ENCODE measurements at regions not wholly inside any gene's neighbourhood (a gene's known extent, or its start where the extent isn't known, plus 50 kb on each side); places are given as distances from the start of the nearest gene placed in this dataset.

DNA sequence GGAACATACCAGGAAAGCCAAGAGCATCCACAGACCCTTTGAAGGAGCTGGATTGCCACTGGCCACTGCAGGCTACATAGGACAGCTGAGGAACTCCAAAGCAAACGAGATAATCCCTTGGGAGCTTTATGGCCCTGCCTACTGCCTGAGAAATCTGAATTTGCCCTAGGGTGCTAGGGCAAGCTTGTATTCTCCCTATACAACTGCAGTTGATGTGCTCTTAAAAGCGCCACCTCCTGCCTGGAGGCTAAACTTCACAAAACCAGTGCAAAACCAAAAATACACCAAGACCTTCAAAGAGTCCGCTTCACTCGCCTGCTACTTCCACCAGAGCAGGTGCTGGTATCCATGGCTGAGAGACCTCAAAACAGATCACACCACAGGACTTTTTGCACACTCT lies 99.6 kb upstream of the KRR1 start:
- no peak for TF ChIP-seq ZNF274 (IDR thresholded peaks at IDR 0.05; ENCODE audit: low read depth, low read length)

DNA sequence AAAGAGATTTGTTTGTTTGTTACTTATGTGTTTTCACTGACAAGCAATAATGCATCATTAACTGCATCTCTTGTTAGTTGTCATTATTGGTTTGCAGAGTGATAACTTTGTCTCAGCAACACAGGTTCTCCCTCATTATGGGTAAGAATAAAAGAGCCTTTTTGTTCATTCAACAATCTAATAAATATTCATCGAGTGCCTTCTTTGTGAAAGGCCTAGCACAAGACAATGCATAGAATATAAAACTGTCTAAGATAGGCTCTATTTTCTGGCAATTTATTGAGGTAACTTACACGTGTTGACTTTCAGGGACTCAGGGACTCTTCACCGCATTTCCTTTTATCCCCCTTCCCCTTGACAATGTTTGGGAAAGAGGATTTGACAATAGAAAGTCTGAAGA lies 95.5 kb upstream of the KRR1 start:
- H3K4me3 ChIP-seq (ENCODE audit: low read length): no peak overlapping the region
- no peak for TF ChIP-seq ZNF274 (IDR thresholded peaks at IDR 0.05; ENCODE audit: low read depth, low read length)

More for the DNA sequence above, 99.6 kb upstream of the KRR1 start:
- no peak overlapping the region for H3K4me3 ChIP-seq (ENCODE audit: low read length)

GRCh38 chr12:75606151-75606550 lies 94.7 kb upstream of the KRR1 start:
- H3K4me3 ChIP-seq (ENCODE audit: low read length): no peak overlapping the region
- TF ChIP-seq ZNF274 (IDR thresholded peaks at IDR 0.05; ENCODE audit: low read depth, low read length): no peak

DNA sequence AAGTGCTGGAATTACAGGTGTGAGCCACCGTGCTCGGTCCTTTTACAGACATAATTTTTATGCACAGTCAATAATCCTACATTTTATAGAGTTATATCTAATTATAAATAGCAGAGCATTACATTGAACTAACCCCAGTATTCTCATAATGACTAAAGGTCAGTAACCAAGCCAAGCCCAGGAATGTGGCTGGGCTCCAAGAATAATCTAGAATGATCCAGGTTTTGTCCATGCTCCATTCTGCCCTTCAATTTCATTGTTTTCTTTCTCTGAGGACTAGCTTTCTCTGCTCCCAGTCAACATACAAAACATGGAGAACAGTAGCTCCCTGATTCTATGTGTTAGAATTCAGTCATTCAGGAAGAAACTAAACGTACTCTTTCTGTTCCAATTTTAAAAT lies 92.1 kb upstream of the KRR1 start:
- H3K4me3 ChIP-seq (ENCODE audit: low read length): no peak overlapping the region
- TF ChIP-seq ZNF274 (IDR thresholded peaks at IDR 0.05; ENCODE audit: low read depth, low read length): no peak

DNA sequence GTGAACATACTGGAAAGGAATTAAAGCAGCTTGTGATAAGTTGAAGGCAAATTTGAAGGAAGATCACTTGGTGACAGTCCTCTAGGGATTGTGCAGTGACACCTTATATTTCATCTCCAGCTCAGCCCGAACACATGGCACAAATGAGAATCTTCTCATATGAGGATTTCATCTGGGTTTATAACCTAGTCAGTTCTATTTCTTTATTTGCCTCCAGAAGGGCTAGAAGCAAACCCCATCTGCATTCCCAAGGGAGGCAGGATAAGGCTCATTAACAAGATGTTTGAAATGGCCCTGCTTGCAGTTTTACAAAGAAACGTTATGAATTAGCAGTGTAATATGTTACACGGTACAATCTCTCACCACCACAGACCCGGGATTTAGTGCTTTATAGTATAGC lies 90.7 kb upstream of the KRR1 start:
- no peak for TF ChIP-seq ZNF274 (IDR thresholded peaks at IDR 0.05; ENCODE audit: low read depth, low read length)
- H3K4me3 ChIP-seq (ENCODE audit: low read length): no peak overlapping the region

DNA sequence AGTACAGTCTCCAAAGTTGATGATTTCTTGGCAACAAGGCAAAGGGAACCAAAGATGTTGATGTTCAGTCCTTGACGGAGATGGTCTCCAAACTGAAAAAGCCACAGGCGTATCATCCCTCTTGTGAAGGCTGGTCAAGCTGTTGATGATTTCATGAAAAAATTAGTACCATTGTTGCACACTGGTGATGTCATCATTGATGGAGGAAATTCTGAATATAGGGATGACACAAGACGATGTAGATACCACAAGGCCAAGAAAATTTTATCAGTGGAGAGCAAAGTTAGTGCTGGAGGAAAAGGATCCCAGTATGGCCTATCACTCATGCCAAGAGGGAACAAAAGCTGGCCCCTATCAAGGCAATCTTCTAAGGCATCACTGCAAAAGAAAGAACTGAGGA lies 88.7 kb upstream of the KRR1 start:
- no peak for TF ChIP-seq ZNF274 (IDR thresholded peaks at IDR 0.05; ENCODE audit: low read depth, low read length)
- H3K4me3 ChIP-seq (ENCODE audit: low read length): no peak overlapping the region

DNA sequence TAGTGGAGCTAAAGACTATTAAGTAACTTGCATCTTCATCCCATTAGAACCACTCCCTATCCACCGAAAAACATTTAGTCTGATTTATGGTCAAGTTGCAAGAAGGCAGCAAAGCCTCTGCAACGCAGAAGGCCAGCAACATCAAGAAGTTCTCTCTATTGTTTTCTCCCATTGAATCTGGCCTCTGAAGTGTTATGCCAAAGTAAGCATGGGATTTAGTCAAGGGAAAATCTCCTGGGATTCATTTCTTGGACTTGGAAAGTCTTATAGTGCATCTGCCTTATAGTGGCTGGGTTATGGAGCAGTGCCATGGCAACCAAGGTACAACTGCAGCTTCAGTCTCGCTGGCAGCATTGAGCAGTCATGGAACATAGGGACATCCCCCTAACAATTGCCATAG lies 87.7 kb upstream of the KRR1 start:
- H3K4me3 ChIP-seq (ENCODE audit: low read length): no peak overlapping the region

GRCh38 chr12:75596406-75596805 lies 85.0 kb upstream of the KRR1 start:
- no peak for TF ChIP-seq ZNF274 (IDR thresholded peaks at IDR 0.05; ENCODE audit: low read depth, low read length)
- H3K4me3 ChIP-seq (ENCODE audit: low read length): no peak overlapping the region

More for the DNA sequence above, 87.7 kb upstream of the KRR1 start:
- no peak for TF ChIP-seq ZNF274 (IDR thresholded peaks at IDR 0.05; ENCODE audit: low read depth, low read length)

DNA sequence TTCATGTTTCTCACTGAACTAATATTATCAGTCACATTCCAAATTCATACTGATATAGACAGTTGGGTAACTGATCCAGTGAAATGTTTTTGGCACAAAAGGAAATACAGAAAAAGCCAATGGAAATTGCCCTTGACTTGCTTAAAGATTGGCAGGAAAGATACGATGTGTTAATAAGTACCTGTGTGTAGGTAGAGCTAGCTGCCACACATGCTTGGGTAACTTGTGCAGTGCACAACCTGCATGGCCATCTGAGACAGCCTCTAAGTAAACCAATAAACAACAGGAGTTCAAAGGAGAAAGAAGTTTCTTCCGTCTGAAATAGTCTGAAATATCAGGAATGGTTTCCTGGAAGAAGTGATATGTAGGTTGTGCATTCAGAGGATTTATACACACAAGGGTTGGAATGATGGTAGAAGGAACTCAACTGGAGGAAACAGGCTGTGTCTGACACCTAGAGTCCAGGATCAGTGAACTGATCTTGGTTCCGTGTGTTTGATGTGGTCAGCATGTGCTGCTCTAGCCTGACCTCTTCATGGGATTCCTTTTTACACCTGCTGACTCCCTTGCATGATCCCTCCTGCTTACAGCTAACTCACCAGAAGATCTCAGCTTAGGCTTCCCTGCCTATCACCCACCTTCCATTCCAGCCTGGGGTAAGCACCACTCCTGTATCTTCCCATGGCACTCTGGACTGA lies 81.4 kb upstream of the KRR1 start:
- no peak overlapping the region for H3K4me3 ChIP-seq (ENCODE audit: low read length)
- TF ChIP-seq ZNF274 (IDR thresholded peaks at IDR 0.05; ENCODE audit: low read depth, low read length): no peak

DNA sequence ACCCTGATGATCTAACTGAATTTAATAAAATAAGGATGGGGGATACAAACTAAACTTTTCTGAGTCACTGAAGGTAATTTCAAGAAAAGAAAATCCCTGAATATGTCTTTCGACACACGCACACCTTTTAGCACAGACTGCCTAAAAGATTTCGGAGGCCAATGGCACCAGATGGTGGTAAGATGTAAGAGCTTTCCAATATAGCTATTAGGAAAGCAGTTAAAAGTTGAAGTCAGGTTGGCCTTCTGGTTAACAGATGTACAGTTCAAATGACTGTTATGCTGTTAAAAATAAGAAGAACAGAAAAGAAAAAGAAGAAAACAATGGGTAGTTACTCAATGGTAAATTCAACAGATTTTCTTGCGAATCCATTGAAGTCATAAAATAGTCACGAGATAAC lies 80.7 kb upstream of the KRR1 start:
- H3K4me3 ChIP-seq (ENCODE audit: low read length): no peak overlapping the region
- TF ChIP-seq ZNF274 (IDR thresholded peaks at IDR 0.05; ENCODE audit: low read depth, low read length): no peak

DNA sequence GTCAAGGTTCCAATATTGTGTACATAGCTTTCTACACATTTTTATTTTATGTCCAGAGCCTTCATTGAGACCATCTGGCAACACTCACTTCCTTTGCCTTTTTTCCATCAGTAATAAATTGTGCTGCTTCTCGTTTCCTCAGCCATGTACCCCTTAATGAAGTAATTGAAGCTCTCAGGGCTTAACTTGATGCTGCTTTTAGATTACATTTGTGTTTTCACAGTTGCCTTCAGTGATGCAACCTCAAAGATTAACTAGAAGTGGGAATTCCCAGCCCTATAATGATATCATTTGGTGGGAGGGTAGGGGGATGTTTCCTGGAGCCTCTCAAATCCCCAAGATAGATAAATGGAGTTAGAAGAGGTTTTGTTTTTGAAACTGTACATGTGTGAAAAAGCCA lies 80.2 kb upstream of the KRR1 start:
- H3K4me3 ChIP-seq (ENCODE audit: low read length): no peak overlapping the region
- no peak for TF ChIP-seq ZNF274 (IDR thresholded peaks at IDR 0.05; ENCODE audit: low read depth, low read length)

GRCh38 chr12:75589801-75590200 lies 78.4 kb upstream of the KRR1 start:
- no peak for TF ChIP-seq ZNF274 (IDR thresholded peaks at IDR 0.05; ENCODE audit: low read depth, low read length)
- H3K4me3 ChIP-seq (ENCODE audit: low read length): no peak overlapping the region

DNA sequence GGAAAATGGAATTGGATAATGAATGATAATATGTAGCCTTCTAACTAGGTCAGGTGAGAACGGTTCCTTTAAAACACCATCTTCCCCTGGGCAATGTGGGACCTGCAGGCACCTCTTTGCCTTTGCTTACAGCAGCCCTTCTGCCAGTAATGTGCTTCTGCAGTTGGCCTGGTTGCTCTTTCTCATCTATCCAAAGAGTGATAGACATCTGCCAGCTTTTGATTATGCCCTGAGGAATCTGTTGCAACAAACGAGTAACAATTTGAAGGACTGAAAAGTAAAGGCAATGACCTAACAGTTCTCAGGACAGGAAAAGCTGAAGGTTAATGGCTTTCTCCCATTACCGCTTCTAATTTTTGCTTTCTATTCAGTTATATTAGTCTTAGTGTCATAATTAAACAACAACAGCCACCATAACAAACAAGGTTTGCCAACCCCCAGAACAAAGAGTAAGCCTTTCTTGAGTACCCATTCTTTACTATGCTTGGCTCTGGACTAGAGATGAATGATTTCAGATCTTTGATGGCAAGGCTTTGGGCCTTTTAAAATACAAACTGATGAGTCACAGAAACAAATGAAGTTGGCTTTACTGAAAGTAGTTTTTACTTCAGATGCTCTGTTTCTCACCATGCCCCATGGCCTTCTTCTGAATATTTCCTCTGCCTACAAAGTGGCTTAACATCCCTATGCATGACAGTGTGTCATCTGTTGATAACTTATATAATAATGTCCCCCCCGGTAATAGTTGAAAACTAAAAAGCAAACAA lies 76.1 kb upstream of the KRR1 start:
- TF ChIP-seq ZNF274 (IDR thresholded peaks at IDR 0.05; ENCODE audit: low read depth, low read length): no peak
- no peak overlapping the region for H3K4me3 ChIP-seq (ENCODE audit: low read length)

- no peak for TF ChIP-seq ZNF274 (IDR thresholded peaks at IDR 0.05; ENCODE audit: low read depth, low read length)
- no peak overlapping the region for H3K4me3 ChIP-seq (ENCODE audit: low read length)
Measured at GRCh38 chr12:75585330-75585729, 73.9 kb upstream of the KRR1 start.

DNA sequence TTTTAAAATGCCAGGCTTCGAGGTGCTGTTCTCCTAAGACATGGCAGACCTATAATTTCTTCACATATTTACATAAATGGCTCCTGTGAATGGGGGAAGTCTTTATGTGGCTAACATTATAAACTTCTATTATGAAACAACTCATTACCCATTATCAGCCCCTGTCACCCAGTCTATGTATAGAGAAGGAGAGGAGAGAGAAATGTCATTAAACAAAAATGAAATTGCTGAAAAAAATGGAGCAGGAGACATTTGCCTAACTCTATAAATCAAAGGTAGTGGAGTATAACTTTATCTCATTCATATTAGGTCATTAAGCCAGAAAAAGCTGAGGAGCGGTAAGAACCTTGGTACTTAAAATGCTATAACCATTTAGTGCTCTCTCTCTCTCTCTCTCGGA lies 71.9 kb upstream of the KRR1 start:
- H3K4me3 ChIP-seq (ENCODE audit: low read length): no peak overlapping the region
- TF ChIP-seq ZNF274 (IDR thresholded peaks at IDR 0.05; ENCODE audit: low read depth, low read length): no peak

All from GM08714 (cell line).